ENCODE measurements at regions not wholly inside any gene's neighbourhood (a gene's known extent, or its start where the extent isn't known, plus 50 kb on each side); places are given as distances from the start of the nearest gene placed in this dataset.

DNA sequence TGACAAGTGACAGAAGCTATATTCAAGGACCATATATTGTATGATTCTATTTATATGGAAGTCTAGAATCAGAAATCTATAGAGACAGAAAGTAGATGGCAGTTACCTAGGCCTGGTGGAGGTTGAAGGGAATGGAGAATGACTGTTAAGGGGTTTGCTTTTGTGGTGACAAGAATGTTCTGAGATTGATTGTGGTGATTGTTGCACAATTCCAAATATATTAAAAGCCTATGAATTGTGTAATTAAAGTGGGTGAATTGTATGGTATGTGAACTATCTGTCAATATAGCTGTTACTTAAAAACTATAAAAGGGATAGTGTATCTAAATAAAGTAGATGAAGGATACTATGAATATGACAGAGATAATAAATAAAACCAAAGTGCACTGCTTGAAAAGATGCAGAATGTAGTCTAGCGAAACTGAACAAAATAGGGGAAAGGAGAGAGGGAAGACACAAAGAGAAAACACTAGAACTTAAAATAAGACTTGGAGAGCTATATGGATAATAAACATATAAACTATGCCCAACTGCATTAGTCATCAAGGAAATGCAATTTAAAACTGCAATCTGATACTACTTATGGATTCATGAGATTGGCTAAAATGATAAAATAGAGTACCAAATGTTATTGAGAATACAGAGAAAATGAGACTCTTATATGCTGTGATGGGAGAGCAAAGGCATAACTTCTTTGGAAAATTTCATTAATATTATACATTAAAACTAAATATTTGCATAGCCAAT, 82.1 kb upstream of the BANK1 start:
- no peak for DNase-seq (ENCODE audit: low read depth)
- TF ChIP-seq CTCF (IDR thresholded peaks at IDR 0.05; ENCODE audit: control insufficient read depth, insufficient read depth, low read depth, low read length, missing control alignments) = no peak
- no peak overlapping the region for H3K4me3 ChIP-seq (ENCODE audit: control insufficient read depth, low read depth, low read length)

DNA sequence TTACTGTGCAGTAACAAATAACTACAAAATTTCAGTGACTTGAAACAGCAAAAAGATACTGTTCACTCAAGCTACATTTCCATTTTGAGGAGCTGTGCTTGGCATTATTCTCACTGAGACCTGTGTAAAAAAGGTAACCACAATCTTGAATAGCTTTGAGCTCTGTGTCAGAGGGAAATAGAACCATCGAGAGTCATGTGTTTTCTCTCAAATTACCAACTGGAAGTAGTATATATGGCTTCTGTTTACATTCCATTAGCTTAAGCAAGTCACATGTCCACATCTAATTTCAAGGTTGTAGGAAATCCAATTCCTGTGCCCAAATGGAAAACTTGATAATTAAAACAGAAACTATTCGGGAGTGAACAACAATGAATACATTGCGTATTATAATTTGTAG, 82.9 kb upstream of the BANK1 start:
- no peak for TF ChIP-seq CTCF (IDR thresholded peaks at IDR 0.05; ENCODE audit: control insufficient read depth, insufficient read depth, low read depth, low read length, missing control alignments)
- DNase-seq (ENCODE audit: low read depth) = no peak

DNA sequence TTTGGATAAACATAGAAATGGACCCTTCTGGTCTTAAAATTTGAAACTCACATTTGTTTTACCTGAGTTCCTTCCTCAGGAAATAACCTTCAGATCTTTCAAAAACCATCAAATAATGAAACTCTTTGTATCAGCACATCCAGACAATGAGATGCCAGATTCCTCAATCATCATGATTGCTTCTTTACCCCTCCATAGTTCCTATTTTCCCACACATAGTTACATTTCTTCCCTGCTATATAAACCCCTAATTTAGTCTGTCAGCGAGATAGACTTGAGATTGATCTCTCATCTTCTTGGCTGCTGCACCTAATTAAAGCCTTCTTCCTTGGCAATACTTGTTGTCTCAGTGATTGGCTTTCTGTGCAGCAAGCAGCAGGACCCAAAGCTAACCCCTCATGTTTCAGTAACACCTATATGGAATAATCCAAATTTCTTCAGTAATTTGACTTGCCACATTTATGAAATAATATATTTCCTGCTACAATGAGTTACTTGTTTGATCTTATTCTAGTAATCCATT, 83.9 kb upstream of the BANK1 start:
- DNase-seq (ENCODE audit: low read depth) = no peak
- TF ChIP-seq CTCF (IDR thresholded peaks at IDR 0.05; ENCODE audit: control insufficient read depth, insufficient read depth, low read depth, low read length, missing control alignments) = no peak
- H3K4me3 ChIP-seq (ENCODE audit: control insufficient read depth, low read depth, low read length) = no peak overlapping the region

More for the DNA sequence above, 82.9 kb upstream of the BANK1 start:
- no peak overlapping the region for H3K4me3 ChIP-seq (ENCODE audit: control insufficient read depth, low read depth, low read length)

DNA sequence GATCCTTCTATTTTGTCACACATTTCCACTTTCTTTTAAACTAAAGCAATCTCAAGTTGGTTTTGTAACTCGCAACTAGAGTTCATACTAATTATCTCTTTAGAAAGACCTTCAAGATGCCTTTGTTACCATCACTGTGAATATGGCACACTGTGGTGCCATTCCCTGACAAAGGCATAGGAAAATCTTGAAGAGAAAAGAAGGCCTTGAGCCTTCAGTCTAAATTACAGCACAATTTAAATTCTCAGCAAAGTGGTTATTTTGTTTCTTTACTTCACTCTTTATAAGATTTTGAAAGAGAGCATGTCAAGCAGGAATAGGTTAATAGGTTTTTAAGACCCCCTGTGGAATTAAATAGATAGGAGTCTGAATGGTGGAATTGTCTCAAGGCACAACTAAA, 89.0 kb upstream of the BANK1 start:
- DNase-seq (ENCODE audit: low read depth) = no peak
- no peak overlapping the region for H3K4me3 ChIP-seq (ENCODE audit: control insufficient read depth, low read depth, low read length)
- TF ChIP-seq CTCF (IDR thresholded peaks at IDR 0.05; ENCODE audit: control insufficient read depth, insufficient read depth, low read depth, low read length, missing control alignments) = no peak

- no peak for TF ChIP-seq CTCF (IDR thresholded peaks at IDR 0.05; ENCODE audit: control insufficient read depth, insufficient read depth, low read depth, low read length, missing control alignments)
- DNase-seq (ENCODE audit: low read depth) = no peak
- no peak overlapping the region for H3K4me3 ChIP-seq (ENCODE audit: control insufficient read depth, low read depth, low read length)
Observed at GRCh38 chr4:101699441-101700124, 90.9 kb upstream of the BANK1 start.

- no peak for DNase-seq (ENCODE audit: low read depth)
- no peak for TF ChIP-seq CTCF (IDR thresholded peaks at IDR 0.05; ENCODE audit: control insufficient read depth, insufficient read depth, low read depth, low read length, missing control alignments)
- H3K4me3 ChIP-seq (ENCODE audit: control insufficient read depth, low read depth, low read length) = no peak overlapping the region
Observed at GRCh38 chr4:101697266-101697665, 93.3 kb upstream of the BANK1 start.

Data from AG09309 (cell line).